HG03064 (cell line): ENCODE measurements at regions not wholly inside any gene's neighbourhood (a gene's known extent, or its start where the extent isn't known, plus 50 kb on each side); places are given as distances from the start of the nearest gene placed in this dataset.

Experiments used
- ATAC-seq: cut with Tn5 transposase; IDR thresholded peaks from one replicate; pipeline ENCODE4 v1.9.1; 2021; ENCODE audit warnings: low read depth; ENCODE audit not compliant: unreplicated experiment

DNA sequence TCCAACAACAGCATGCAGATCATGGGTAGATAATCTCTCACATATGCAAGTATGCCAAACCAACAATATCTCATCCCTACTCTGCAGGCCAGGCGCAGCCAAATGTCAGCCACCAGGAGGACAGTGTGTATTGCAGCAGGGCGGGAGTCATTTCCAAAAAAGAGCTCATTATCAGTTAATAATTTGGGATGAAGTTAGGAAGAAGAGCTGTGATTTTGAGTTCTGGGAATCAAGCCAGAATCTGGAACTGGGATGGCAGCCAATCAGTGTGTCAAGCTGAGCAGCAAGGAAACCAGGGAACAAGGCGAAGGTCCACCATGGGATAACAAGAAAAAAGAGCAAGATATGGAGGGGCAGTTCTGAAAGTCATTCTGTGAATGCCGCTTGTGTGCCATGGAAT lies 88.2 kb upstream of the CAMK2D start:
- no peak for ATAC-seq

DNA sequence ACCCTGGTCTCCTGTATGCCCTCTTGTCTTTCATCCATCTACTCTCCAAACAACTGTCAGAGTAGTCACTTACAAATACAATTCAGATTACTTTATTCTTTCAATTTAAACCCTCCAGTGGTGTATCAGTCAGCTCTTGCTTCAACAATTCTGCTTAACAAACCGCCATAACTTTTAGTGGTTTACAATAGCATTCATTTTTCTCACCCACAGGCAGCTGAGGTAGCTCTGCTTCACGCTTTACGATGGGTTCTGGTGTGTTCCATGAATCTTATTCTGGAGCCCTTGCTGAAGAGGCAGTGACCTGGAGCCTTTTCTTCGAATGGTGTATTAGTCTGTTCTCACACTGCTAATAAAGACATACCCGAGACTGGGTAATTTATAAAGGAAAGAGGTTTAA lies 86.2 kb upstream of the CAMK2D start:
- no peak for ATAC-seq

DNA sequence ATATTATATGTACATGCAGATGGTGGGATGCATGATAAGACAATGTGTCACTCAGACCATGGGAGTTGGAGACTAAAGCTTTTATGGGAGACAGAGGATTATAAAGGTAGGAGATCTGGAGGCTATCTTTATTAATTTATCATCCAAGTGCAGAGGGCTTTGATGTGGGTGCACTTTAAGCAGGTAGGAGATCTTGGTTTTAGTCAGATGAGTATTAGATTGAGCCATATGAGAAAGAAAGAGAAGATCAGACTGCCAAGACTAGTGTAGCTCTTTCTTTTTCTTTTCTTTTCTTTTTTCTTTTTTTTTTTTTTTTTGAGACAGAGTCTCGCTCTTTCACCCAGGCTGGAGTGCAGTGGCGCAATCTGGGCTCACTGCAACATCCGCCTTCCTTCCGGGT lies 84.9 kb upstream of the CAMK2D start:
- ATAC-seq, result no peak

DNA sequence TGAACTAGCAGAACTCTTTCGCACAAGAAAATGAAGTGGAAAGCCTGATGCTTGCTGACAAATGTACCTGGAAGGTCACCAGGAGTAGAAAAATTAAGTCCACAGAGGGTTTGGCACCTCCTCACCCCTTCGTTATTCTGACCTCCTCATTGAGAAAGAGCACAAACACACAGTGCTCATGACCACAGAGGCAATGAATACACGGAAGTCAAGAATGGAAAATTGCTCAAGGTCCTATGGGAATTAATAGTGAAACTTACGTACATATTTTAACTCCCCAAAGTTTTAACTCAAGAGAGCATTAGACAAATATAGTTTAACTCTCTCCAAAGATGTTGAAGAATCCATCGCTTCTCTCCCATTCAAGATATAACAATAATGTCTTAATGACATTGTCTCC lies 83.6 kb upstream of the CAMK2D start:
- ATAC-seq, result no peak

DNA sequence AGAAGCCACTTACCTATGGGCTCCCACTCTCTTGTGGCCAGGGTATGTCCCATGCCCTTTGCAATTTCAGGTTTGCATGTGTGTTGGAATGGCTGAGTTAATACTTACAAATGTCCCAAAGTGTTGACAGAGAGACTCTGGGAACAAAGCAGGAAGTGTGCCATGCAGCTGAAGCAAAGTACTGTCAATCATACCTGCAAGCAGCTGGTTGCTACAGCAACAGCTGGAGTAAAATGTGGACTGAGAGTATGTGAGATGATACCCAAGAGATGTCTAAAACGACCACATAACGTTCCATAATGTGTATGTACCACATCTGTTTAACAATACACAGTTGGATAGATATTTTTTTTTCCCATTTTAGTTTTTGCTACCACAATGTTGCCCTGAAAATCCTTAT lies 82.8 kb upstream of the CAMK2D start:
- no peak for ATAC-seq

DNA sequence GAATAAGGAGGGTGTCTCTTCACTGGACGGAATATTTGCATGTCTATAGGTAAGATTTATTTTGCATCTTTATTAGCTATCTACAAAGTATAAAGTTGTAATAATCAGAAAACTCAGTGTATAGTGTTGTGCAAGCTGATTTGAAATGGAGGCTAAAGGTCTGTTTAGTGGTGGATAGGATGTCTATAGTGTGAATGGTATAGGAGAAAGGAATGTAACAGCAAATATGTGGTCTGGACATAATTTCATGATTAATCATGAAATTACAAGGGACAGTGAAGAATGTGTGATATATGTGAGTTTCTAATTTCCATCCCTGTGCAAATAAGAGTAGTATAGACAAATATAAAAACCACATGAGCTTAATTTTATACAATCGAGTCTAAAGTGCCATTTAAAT lies 79.3 kb upstream of the CAMK2D start:
- ATAC-seq, result no peak

DNA sequence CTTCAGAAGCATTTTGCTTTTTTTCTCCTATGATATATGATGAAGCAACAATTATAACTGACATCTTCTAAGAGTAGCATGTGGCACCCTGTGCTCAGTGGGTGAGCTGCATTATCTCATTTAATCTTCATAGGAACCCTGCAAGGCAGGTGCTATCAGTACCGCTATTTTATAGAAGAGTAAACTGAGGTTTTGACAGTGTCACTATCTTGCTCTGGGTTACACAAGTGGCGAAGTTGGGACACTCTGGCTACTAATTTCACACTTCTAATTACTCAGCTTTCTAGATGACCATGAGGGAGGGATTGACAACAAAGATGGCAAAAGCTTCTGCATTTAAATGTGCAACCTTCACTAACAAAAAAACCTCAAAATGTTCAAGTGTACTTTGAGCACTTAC lies 76.9 kb upstream of the CAMK2D start:
- ATAC-seq, result no peak

DNA sequence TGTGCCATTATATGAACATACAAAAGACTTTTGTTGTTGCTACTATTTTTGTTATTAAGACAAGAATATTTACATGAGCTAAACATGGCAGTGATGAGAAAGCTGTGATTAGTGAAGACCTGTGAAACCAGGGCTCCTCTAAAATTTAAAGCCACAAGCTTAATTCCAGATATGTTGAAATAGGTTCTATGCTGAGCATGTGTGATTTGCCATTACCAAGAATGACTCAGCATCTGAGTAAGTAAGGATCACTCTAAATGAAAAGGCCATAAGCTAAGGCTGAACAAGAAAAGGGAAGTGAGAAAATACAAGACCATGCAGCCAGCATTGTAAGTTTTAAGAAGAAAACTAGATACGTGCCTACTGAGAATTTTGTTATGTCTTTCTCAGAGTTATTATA lies 75.9 kb upstream of the CAMK2D start:
- peak; percentile 100 for ATAC-seq

DNA sequence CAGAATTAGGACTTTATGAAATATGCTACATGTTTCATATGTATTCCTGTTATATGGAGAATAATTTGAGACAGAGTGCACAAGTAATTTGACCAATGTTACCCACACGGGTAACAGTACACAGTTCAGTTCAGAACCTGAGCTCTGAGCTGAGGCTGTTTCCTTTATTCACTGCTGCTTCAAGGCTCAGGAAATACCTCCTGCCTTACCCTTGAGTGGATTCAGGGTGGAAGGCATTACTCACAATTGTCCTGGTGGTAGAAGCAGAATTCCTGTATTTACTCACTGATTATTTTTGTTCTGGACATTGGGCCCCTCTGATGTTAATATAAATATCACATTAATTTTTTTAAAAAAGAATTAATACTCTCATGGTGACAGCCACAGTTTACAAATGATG lies 73.5 kb upstream of the CAMK2D start:
- no peak for ATAC-seq

DNA sequence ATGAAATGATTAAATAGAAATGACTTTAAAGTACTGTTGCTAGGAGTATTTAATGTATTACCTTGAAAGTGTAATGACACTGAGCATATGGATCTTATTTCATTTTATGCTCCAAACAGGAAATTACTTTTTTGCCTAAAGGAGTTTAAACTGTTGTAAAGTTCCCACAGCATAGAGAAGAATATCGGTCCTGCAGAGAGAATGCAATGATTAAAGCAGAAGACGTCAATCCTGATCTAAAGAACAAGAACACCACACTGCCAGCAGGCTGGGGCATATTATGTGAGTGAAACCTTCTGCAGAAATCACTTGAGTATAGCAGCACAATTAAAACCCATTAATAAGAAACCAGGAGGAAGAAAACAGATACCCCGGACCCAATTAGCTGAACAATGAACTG lies 72.8 kb upstream of the CAMK2D start:
- ATAC-seq, result no peak

DNA sequence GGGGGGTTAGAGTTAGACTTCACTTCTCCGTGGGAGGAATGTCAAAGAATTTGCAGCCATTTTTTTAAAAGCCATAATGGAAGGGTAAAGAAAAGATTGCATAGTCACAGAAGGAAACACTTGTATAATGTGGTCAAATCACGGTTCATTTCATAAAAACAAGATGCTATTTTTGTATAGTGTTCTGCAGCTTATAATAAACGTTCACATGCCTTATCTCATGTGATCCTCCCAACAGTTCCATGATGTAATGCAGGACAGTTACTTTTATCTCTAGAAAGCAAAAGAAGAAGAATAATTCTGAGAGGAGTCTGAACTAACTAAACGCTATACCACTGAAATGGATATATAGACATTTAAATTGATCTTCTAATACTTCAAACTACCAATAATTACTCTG lies 71.3 kb upstream of the CAMK2D start:
- no peak for ATAC-seq

DNA sequence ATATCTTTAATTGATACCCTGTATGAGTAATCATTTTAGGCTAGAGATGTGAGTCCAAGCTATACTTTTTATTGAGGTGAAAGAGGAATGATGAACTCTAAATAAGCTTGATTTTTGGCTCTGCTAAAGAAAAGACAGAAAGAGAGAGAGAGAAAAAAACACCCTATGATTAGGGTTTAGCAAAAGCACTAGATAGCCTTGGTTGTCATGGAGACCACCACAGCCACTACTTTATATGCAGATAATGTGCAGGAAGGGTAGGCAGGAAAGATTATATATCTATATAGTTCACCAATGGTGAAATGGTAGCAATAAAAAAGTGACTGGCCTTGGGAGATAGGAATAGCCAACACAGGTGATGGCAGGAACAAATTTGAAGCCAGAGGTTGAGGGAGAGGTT lies 69.9 kb upstream of the CAMK2D start:
- no peak for ATAC-seq

DNA sequence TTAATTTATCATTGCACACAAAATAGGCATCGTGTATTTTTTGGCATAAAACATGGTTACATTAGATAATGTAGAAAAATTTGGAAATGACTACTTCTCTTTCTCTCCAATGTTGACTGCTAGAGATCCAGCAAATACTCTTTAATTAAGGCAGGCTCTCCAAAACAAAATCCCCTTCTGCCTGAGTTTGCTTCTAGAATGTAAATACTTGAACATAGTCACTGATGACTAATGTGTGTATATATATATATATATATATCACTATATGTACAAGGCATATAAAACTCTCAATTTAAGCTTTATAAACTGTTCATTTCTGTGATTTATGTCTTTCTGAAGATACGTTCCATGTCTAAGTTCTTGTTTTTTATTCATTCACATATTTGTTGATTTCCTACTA lies 67.2 kb upstream of the CAMK2D start:
- ATAC-seq, result no peak

DNA sequence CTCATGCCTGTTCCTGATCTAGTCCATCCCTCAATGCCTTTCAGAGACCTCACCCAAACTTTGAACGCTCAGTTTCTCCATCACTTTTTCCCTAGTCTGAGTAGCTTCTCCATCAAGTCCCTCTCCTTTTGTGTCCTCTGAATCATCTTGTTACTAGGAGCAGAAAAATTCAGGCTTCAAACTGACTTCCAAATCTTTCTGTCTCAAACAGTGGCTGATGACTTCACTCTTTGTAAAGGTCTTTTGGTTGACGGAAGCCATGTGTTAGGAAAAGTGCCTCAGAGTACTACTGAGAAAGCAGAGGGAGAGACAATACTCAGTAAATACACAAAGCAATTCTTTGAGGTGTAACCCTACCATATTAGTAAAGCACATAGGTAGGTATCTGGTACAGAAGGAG lies 65.7 kb upstream of the CAMK2D start:
- ATAC-seq, result no peak

DNA sequence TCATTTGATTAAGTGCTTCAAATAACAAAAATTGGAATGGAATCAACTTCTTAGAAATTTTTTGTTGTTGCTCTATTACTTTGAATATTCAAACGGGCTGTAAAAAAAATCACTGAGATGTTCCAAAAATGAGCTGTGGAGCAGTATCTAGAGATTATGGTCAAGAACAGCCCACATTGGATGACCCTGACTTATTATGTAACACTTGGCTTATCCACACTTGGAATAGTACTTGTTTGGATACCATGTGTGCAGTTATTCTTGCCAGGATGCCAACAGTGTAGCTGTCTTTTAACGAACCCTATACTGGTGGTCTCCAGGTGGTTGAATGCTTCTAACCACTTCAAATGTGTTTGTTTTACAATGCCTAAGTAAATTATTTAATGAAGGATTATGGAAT lies 64.9 kb upstream of the CAMK2D start:
- no peak for ATAC-seq

DNA sequence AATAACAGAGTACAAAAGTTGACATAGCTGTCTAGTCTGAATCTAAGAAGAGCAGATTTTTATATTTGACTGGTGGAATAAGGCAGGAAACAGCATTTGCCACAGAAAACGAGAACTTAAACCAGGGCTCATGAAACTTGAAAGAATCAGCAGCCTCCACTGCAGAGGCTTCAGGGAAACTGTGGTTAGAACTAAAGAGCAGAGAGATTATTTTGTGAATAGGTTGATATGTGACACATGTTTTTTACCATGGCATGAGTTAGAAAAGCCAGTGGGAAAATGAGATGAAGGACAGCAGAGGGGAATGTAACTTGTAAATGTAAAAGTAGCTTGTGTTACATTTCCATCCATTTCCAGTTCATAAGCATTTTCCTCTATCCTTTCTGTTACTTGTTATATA lies 63.7 kb upstream of the CAMK2D start:
- peak; percentile 58 for ATAC-seq

DNA sequence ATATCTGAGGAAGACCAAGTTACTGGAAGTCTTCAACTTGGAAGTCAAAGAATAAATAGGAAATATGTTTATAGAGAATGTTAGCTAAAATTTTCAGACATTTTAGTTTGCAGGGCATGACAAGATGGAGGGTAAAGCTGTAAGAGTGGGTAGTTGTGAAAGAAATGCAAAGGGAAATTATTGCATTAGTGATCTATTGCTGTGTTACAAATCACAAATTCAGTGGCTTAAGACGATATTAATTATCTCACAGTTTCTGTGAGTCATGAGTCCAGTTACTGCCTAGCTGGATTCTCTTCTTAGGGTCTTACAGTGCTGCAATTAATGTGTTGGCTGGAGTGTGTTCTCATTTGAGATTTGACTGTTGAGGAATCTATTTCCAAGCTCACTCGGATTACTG lies 62.9 kb upstream of the CAMK2D start:
- no peak for ATAC-seq

DNA sequence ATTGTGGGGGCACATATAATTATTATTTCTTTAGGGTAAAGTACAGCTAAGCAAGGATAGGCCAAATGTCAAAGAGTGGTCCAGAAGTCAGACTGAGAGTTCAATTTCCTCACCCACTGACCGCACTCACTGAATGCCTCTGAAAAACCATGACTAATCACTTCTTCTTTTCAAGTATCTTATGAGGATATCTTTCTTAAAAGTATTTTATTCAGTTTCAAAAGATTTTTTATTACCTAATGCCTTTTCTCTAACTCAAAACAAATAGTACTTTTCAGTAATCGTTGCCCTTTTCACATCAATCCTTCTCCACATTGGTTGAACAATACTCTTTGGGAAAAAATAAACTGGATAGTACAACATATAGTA lies 61.7 kb upstream of the CAMK2D start:
- peak; percentile 53 for ATAC-seq

DNA sequence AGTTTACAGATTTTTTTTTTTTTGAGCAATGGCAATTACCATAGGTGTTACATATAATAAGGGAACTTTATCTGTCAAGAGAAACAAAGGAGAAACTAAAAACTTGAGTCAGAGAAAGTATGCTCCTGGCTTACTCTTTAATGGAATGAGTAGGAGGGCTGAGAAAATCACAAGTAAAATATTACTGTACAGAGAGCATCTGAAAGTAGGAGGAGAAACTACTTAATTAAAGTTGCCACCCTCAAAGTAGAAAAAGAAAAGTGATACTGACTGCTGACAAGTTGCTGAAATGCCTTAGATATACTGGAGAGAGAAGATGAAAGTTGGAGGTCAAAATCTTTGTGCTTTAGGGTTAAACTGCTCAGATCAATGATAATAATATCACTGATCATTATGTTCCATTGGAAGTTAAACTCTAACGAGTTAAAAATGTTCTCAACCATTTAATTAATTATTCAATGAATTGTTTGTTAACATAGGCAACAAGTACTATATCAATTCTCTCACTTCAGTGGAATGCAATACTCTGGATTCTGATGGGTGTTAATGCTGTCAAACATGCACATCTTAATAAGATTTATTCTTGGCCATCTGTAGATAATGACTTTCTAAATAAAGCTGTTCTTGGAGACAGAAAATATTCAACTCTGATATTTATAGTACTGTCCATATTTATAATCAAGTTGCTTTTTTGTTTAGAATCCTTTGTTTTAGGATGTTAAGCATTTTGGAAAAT lies 61.2 kb upstream of the CAMK2D start:
- ATAC-seq, result peak; percentile 72

DNA sequence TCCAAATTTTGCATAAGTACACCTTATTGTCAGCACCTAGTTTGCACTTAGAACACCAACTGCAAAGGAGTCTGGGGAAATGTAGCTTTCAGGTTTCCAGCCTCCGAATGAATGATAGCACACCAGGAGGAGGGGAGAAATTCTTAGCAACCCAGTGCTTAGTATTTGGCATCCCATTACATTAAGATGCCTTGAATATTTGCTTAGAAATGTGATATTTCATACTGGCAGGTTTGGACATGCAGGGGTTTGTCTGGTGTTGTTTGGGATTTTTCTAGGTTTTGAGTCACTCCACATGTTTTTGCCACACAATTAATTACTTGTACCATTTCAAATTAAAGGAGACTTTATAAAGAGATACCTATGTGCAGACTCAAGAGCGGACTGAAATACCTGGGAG lies 60.3 kb upstream of the CAMK2D start:
- no peak for ATAC-seq

DNA sequence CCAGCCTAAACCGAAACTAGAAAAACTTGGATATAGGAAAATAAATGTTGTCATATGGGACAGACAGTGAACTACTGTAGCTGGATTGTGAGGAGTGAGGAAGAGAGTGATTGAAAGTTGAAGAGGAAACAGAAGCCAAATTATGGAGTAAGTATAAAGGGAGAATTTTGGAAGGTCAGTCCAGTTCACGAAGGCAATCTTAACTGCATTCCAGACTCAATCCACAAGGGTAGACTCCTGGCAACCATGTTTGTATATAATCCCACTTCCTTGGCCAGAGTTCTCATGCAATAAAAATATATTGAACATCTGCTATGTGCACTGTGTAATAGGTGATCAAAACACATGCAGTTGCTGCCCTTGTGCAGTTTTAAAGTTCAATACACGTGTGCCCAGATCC lies 58.6 kb upstream of the CAMK2D start:
- ATAC-seq, result no peak

DNA sequence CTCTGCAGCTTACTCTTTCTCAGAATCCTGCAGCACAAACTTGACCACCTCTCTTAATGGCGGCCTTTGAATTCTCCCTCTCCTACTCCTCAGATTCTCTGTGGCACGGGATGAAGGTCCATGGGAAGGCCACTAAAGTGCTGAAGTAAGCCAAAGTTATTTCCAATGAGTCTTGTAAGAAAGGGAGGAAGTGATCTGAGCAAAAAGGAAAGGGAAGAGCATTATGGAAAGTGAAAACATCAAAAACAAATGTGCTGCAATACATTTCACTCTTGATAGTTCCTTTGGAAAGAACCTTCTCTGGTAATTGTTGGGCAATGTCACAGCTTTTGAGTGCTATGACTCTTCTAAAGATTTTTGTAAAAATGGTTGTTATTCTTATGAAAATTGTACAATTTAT lies 54.3 kb upstream of the CAMK2D start:
- ATAC-seq, result no peak

DNA sequence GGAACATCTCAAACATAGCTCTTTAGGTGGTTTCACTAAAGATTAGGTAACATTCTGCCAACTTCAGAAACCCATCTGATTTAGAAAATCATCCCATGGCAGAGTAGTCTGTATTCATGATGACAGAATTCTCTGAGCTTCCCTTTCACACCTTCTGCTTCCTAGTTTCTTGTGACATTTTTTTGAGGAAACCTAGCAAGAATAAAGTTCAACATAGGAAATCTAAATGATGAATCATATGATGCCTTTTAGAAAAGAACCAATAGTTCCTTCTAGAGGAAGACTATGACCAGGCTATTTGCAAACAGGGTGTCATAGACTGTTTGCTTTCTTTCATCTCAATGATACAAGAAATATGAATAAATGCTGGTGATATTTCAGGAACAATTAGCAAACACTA lies 49.8 kb upstream of the CAMK2D start:
- no peak for ATAC-seq
